SH-SY5Y (cell line): ENCODE measurements at regions not wholly inside any gene's neighbourhood (a gene's known extent, or its start where the extent isn't known, plus 50 kb on each side); places are given as distances from the start of the nearest gene placed in this dataset.

Source experiments
- GATA2 ChIP-seq: IDR thresholded peaks from 2 replicates; pipeline ENCODE4 v1.6.1; 2011; ENCODE audit warnings: mild to moderate bottlenecking, low read depth, low read length
- GATA3 ChIP-seq: IDR thresholded peaks from 2 replicates; pipeline ENCODE4 v1.6.1; 2011; ENCODE audit warnings: low read depth, mild to moderate bottlenecking, low read length, moderate library complexity

- no peak for TF ChIP-seq GATA2
- TF ChIP-seq GATA3: no peak
Measured at GRCh38 chr3:40627095-40627494, 102.3 kb downstream of the ZNF621 start.
